Breast epithelium (tissue), 3 donors: ENCODE measurements at regions not wholly inside any gene's neighbourhood (a gene's known extent, or its start where the extent isn't known, plus 50 kb on each side); places are given as distances from the start of the nearest gene placed in this dataset.

Experiments
- CTCF ChIP-seq, 3 donors: fragments of 450-650 bp; IDR thresholded peaks; one replicate each; pipeline ENCODE4 v1.5.1; 2016 to 2017; ENCODE audit warnings: antibody characterized with exemption in 3 of 3, mild to moderate bottlenecking in 3 of 3, moderate library complexity in 3 of 3
- POLR2A ChIP-seq: fragments of 450-650 bp; IDR thresholded peaks from one replicate; pipeline ENCODE4 v1.6.1; 2016; ENCODE audit warnings: antibody characterized with exemption, mild to moderate bottlenecking, moderate library complexity
- POLR2AphosphoS5 ChIP-seq, 3 donors: sonication (generic); formaldehyde crosslinking; IDR thresholded peaks; one replicate each; pipeline ENCODE4 v1.6.1; 2017; ENCODE audit warnings: antibody characterized with exemption in 3 of 3

DNA sequence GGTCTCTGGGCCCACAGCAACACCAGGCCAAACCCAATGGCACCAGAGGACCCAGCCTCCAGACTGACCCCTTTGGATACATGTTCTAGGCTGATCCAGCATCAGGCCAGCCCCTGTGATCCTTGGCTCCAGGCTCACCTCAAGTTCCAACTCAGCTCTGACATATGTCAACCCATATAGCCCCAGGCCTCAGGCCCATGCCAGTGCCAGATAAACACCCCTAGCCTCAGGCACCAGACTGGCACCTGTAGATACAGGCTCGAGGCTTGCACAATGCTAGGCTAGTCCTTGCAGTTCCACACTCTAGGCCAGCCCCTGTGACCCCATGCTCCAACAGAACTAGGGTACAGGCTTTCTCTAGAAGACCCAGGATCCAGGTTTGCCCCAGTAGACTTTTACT, 287.5 kb downstream of the KCNC2 start:
- TF ChIP-seq POLR2AphosphoS5 (IDR thresholded peaks at IDR 0.05), result no peak
- TF ChIP-seq CTCF (IDR thresholded peaks at IDR 0.05), result no peak
- TF ChIP-seq POLR2A, result no peak
